ENCODE measurements at regions not wholly inside any gene's neighbourhood (a gene's known extent, or its start where the extent isn't known, plus 50 kb on each side); places are given as distances from the start of the nearest gene placed in this dataset.
"Not testable (repeated sequence)": the region's sequence is repeated elsewhere in the genome, so short reads cannot be mapped to it uniquely, and the experiment has no call there.

- TF ChIP-seq SPI1, POLR2AphosphoS5, TAF1, POLR2A (IDR thresholded peaks at IDR 0.05; ENCODE audit: low read depth, low read length): not testable (repeated sequence)
Measured at GRCh38 chr12:8386661-8387060, 69.1 kb upstream of the CLEC6A start.
